ENCODE measurements at regions not wholly inside any gene's neighbourhood (a gene's known extent, or its start where the extent isn't known, plus 50 kb on each side); places are given as distances from the start of the nearest gene placed in this dataset.
"Not testable (repeated sequence)": the region's sequence is repeated elsewhere in the genome, so short reads cannot be mapped to it uniquely, and the experiment has no call there.

DNA sequence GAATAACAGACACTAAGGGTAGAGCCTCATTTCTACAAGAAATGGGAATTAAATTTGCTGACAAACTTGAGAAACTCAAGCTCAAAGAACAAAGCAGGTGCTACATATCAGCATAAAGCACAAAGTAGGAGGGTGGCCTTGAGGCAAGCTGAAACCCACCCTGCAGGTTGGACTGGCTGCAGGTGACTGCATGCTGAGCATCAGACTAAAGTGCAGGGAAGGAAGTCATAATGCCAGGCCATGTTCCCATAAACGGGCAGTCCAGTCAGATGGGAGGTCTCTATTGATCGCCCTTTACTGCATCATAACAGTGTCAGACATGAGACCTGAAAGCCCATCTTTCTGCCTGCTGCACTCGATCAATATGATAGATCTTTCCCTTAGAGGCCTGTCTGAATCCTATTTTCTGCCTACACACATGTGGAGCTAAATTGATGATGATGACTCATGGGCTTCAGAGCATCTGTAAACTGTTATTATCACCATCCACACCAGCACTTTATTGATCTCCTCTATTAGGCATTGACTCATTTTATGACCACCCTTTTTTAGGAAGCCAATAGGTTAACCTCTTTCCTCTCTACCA, 224.5 kb upstream of the DDI1 start:
- 33 to 60% (median 40%) methylated on average over 1 of the region's 3 CpGs; no CpG with 5 or more reads in 7 of the 10 experiments for WGBS, 10 experiments
- peaks cover 6 to 25% of the 10 kb centered on the region in 2 donors for H3K4me1 ChIP-seq (replicated peaks in 1 of 2)
- ATAC-seq (replicated peaks in 6 of 8), result peak in 5 of 8 experiments; percentile 88 to 97 (median 92)
- in situ Hi-C loops (cut with MboI; ENCODE audit: low pct_unique_long_range_greater_than_20kb in 2 of 9, low sequenced_read_pairs in 9 of 9, unreplicated experiment in 9 of 9), result no loop called here
- H3K4me3 ChIP-seq, result no peak overlapping the region
- peak overlapping the region in 1 of 2 donors; percentile 34 for H3K27ac ChIP-seq

DNA sequence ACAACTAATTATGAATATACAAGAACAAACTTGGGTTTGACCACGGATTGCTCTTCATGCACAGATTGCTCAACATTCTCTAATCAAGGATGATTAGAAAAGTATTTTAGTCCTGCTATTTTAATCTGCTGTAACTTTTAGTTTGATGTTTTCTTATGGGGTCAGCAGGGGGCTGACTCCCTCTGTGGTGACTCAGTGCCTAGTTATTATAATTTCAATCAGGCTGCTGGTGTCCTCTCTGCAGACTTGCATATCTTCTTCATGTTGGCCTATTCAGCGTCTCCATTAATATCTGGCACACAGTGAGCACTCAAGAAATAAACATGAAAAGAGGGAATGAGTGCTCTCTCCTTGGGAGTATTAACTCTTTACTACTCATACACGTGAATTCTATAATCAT, 223.8 kb upstream of the DDI1 start:
- WGBS, 10 experiments, result 0 to 83% (median 59%) methylated on average over 1 to 3 of the region's 3 CpGs; no CpG with 5 or more reads in 2 of the 10 experiments
- Histone ChIP-seq H3K27ac (no peak overlapping the region), H3K4me3 (no peak overlapping the region), H3K4me1 (replicated peaks in 1 of 2) (peaks cover 6 to 25% of the 10 kb centered on the region in 2 donors)
- in situ Hi-C loops (cut with MboI; ENCODE audit: low pct_unique_long_range_greater_than_20kb in 2 of 9, low sequenced_read_pairs in 9 of 9, unreplicated experiment in 9 of 9), result no loop called here
- peak in 3 of 8 experiments; percentile 28 to 43 (median 36) for ATAC-seq (replicated peaks in 6 of 8)

DNA sequence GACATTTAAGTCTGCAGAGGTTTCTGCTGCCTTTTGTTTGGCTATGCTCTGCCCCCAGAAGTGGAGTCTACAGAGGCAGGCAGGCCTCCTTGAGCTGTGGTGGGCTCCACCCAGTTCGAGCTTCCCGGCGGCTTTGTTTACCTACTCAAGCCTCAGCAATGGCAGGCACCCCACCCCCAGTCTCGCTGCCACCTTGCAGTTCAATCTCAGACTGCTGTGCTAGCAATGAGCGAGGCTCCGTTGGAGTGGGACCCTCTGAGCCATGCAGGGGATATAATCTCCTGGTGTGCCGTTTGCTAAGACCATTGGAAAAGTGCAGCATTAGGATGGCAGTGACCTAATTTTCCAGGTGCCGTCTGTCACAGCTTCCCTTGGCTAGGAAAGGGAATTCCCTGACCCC, 216.1 kb upstream of the DDI1 start:
- ATAC-seq (replicated peaks in 6 of 8); in situ Hi-C loops (cut with MboI; ENCODE audit: low pct_unique_long_range_greater_than_20kb in 2 of 9, low sequenced_read_pairs in 9 of 9, unreplicated experiment in 9 of 9); H3K27ac ChIP-seq; H3K4me3 ChIP-seq; H3K4me1 ChIP-seq (replicated peaks in 1 of 2): not testable (repeated sequence)
- WGBS, 10 experiments, result 70 to 100% methylated on average over 2 of the region's 8 CpGs; no CpG with 5 or more reads in 8 of the 10 experiments

GRCh38 chr11:103824116-103824515, 212.3 kb upstream of the DDI1 start:
- no peaks in the 10 kb centered on the region for H3K4me1 ChIP-seq (replicated peaks in 1 of 2)
- in situ Hi-C loops (cut with MboI; ENCODE audit: low pct_unique_long_range_greater_than_20kb in 2 of 9, low sequenced_read_pairs in 9 of 9, unreplicated experiment in 9 of 9), result no loop called here
- H3K4me3 ChIP-seq, result no peak overlapping the region
- WGBS, 10 experiments, result 0 to 88% (median 54%) methylated on average over 1 of the region's 1 CpG
- no peak for ATAC-seq (replicated peaks in 6 of 8)
- H3K27ac ChIP-seq, result no peak overlapping the region

GRCh38 chr11:103825469-103825868, 211.0 kb upstream of the DDI1 start:
- Histone ChIP-seq H3K27ac (no peak overlapping the region), H3K4me3 (no peak overlapping the region), H3K4me1 (replicated peaks in 1 of 2) (no peaks in the 10 kb centered on the region)
- no peak for ATAC-seq (replicated peaks in 6 of 8)
- in situ Hi-C loops (cut with MboI; ENCODE audit: low pct_unique_long_range_greater_than_20kb in 2 of 9, low sequenced_read_pairs in 9 of 9, unreplicated experiment in 9 of 9), result no loop called here
- 17 to 100% (median 89%) methylated on average over 2 of the region's 2 CpGs; no CpG with 5 or more reads in 1 of the 10 experiments for WGBS, 10 experiments

- 43 to 60% (median 60%) methylated on average over 1 of the region's 1 CpG; no CpG with 5 or more reads in 6 of the 10 experiments for WGBS, 10 experiments
- H3K27ac ChIP-seq, result no peak overlapping the region
- no peak overlapping the region for H3K4me3 ChIP-seq
- in situ Hi-C loops (cut with MboI; ENCODE audit: low pct_unique_long_range_greater_than_20kb in 2 of 9, low sequenced_read_pairs in 9 of 9, unreplicated experiment in 9 of 9), result no loop called here
- ATAC-seq (replicated peaks in 6 of 8), result no peak
- no peaks in the 10 kb centered on the region for H3K4me1 ChIP-seq (replicated peaks in 1 of 2)
Observed at GRCh38 chr11:103826856-103827255, 209.6 kb upstream of the DDI1 start.

- Histone ChIP-seq H3K4me3 (no peak overlapping the region), H3K4me1 (replicated peaks in 1 of 2) (no peaks in the 10 kb centered on the region), H3K27ac (no peak overlapping the region)
- in situ Hi-C loops (cut with MboI; ENCODE audit: low pct_unique_long_range_greater_than_20kb in 2 of 9, low sequenced_read_pairs in 9 of 9, unreplicated experiment in 9 of 9), result no loop called here
- 88 to 100% (median 94%) methylated on average over 1 to 2 of the region's 4 CpGs; no CpG with 5 or more reads in 6 of the 10 experiments for WGBS, 10 experiments
- no peak for ATAC-seq (replicated peaks in 6 of 8)
Observed at GRCh38 chr11:103829596-103829995, 206.8 kb upstream of the DDI1 start.

DNA sequence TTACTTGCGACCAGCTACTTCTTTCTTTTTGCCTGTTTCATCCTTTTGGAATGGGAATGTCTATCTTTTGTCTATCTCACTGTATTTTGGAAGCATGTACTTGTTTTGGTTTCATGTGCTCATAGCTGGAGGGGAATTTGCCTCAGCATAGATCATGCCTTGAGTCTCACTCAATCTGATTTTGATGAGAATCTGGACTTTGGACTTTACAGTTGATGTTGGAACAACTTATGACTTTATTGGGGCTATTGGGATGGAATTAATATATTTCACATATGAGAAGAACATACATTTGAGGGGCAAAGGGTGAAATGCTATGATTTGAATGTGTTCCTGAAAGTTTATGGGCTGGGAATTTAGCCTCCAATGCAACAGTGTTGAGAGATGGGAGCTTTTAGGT, 206.2 kb upstream of the DDI1 start:
- Histone ChIP-seq H3K4me3 (no peak overlapping the region), H3K4me1 (replicated peaks in 1 of 2) (no peaks in the 10 kb centered on the region), H3K27ac (no peak overlapping the region)
- in situ Hi-C loops (cut with MboI; ENCODE audit: low pct_unique_long_range_greater_than_20kb in 2 of 9, low sequenced_read_pairs in 9 of 9, unreplicated experiment in 9 of 9), result no loop called here
- 0 to 86% (median 50%) methylated on average over 1 of the region's 1 CpG; no CpG with 5 or more reads in 2 of the 10 experiments for WGBS, 10 experiments
- ATAC-seq (replicated peaks in 6 of 8), result no peak

DNA sequence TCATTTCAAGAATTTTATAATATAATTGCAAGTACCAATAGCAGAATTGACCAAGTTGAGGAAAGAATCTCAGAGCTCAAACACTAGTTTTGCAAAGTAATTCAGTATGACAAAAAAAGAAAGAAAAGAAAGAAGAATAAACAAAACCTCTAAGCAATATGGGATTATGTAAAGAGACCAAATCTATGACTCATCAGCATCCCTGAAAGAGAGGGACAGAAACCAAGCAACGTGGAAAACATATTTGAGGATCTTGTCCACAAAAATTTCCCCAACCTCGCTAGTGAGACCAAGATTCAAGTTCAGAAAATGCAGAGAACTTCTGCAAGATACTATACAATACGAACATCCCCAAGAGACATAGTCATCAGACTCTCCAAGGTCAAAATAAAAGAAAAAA, 203.7 kb upstream of the DDI1 start:
- in situ Hi-C loops (cut with MboI; ENCODE audit: low pct_unique_long_range_greater_than_20kb in 2 of 9, low sequenced_read_pairs in 9 of 9, unreplicated experiment in 9 of 9), result no loop called here
- Histone ChIP-seq H3K27ac (no peak overlapping the region), H3K4me1 (replicated peaks in 1 of 2) (no peaks in the 10 kb centered on the region), H3K4me3 (no peak overlapping the region)
- 44 to 90% (median 64%) methylated on average over 1 to 3 of the region's 3 CpGs for WGBS, 10 experiments
- no peak for ATAC-seq (replicated peaks in 6 of 8)

- in situ Hi-C loops (cut with MboI; ENCODE audit: low pct_unique_long_range_greater_than_20kb in 2 of 9, low sequenced_read_pairs in 9 of 9, unreplicated experiment in 9 of 9), result no loop called here
- WGBS, 10 experiments, result 35 to 100% (median 80%) methylated on average over 1 to 6 of the region's 6 CpGs; no CpG with 5 or more reads in 1 of the 10 experiments
Observed at GRCh38 chr11:103842191-103842590, 194.2 kb upstream of the DDI1 start.

DNA sequence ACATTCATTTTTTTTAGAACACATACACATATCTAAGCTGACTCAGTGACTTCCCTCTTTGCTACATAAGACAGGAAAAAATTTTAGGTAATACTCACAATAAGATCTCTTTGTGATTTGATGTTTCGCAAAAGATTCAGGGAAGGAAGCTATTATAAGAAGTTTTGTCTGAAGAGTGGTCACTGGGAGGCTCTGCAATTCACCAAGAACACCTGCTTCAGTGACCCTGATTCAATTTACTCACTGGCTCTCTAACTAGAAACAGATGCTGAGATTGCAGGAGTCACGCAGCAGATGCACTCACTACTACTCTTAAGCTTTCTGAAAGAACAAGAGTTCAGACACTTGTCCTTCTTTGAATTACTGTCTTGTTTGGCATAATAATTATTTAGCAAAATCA, 193.6 kb upstream of the DDI1 start:
- 36 to 100% (median 53%) methylated on average over 1 to 2 of the region's 2 CpGs for WGBS, 10 experiments
- no peak overlapping the region for H3K27ac ChIP-seq
- peak in 3 of 8 experiments; percentile 17 to 68 (median 68) for ATAC-seq (replicated peaks in 6 of 8)
- no peak overlapping the region for H3K4me3 ChIP-seq
- peaks cover 0 to 2% of the 10 kb centered on the region in 2 donors for H3K4me1 ChIP-seq (replicated peaks in 1 of 2)
- in situ Hi-C loops (cut with MboI; ENCODE audit: low pct_unique_long_range_greater_than_20kb in 2 of 9, low sequenced_read_pairs in 9 of 9, unreplicated experiment in 9 of 9), result no loop called here

More at GRCh38 chr11:103842191-103842590, 194.2 kb upstream of the DDI1 start:
- Histone ChIP-seq H3K4me3 (no peak overlapping the region), H3K27ac (no peak overlapping the region), H3K4me1 (replicated peaks in 1 of 2) (peaks cover 0 to 2% of the 10 kb centered on the region in 2 donors)
- ATAC-seq (replicated peaks in 6 of 8), result no peak

DNA sequence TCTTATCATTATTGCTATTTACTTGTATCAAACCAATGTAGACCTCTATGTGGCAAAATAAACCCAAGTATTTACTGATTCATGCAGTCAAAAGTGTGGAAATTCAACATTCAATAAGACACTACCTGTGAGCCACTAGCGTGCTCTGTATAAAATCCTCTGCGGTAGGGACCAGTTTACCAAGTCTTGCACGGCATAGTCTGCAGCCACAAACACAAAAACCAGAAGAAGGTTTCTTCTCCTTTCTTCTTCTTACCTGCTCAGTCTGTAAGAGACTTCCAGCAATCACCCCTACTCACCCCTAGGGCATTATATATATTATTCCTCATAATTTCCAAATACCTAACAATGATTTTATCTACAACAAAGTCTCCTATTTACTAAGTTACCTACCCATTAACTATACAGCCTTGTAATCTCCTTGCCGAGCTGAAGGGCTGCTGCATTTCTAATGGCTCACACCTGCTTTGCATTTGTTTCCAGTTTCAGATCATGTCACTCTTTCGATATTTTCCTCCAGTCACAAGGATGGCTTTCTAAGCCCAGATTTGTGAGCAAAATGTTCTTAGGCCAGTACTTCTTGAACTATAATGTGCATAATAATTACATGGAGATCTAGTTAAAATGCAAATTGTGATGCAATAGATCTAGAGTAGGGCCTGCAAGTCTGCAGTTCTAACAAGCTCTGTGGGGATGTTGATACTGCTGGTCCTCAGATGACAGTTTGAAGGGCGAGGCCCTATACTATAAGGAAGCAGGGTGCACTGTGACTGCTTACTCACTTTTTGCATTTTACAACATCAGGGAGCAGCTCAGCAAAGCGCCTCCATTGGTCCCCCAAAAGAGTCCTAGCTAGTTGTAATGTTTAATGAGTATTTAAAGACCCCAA, 191.9 kb upstream of the DDI1 start:
- H3K4me1 ChIP-seq (replicated peaks in 1 of 2), result peaks cover 0 to 2% of the 10 kb centered on the region in 2 donors
- peak in 3 of 8 experiments; percentile 94 to 98 (median 96) for ATAC-seq (replicated peaks in 6 of 8)
- in situ Hi-C loops (cut with MboI; ENCODE audit: low pct_unique_long_range_greater_than_20kb in 2 of 9, low sequenced_read_pairs in 9 of 9, unreplicated experiment in 9 of 9), result no loop called here

DNA sequence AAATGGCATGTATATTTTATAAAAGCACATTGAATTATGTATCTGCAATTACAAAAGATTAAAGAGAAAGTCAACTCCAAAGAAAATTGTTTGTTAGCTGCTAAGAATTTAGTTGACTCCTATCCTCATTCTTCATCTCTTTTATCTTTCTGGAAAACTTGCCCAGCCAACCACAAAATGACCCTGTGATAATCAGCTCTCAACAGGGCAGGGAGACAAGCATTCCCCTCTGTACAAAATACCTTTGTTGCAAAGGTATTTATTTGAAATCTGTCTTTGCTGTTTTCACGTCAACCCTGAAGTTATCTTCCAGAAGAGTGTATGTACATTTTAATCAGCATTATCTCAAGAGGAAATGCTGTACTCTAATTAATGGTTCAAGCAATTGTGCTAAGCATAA, 191.1 kb upstream of the DDI1 start:
- 33 to 100% (median 86%) methylated on average over 1 of the region's 1 CpG; no CpG with 5 or more reads in 3 of the 10 experiments for WGBS, 10 experiments
- Histone ChIP-seq H3K27ac (no peak overlapping the region), H3K4me1 (replicated peaks in 1 of 2) (peaks cover 0 to 2% of the 10 kb centered on the region in 2 donors), H3K4me3 (no peak overlapping the region)
- in situ Hi-C loops (cut with MboI; ENCODE audit: low pct_unique_long_range_greater_than_20kb in 2 of 9, low sequenced_read_pairs in 9 of 9, unreplicated experiment in 9 of 9), result no loop called here
- ATAC-seq (replicated peaks in 6 of 8), result no peak

More for the DNA sequence above, 191.9 kb upstream of the DDI1 start:
- no peak overlapping the region for H3K27ac ChIP-seq
- 40 to 100% (median 77%) methylated on average over 1 to 7 of the region's 7 CpGs for WGBS, 10 experiments
- H3K4me3 ChIP-seq, result no peak overlapping the region

Measured in motor neuron (in vitro differentiated cells).